ENCODE measurements at regions not wholly inside any gene's neighbourhood (a gene's known extent, or its start where the extent isn't known, plus 50 kb on each side); places are given as distances from the start of the nearest gene placed in this dataset.

GRCh38 chrX:134173541-134174272 is 63.3 kb upstream of the CCDC160 start:
- DNase-seq = no peak

- no peak for DNase-seq
Measured at GRCh38 chrX:134174273-134174660, 62.7 kb upstream of the CCDC160 start.

- no peak for DNase-seq
Measured at GRCh38 chrX:134174859-134175258, 62.1 kb upstream of the CCDC160 start.

DNA sequence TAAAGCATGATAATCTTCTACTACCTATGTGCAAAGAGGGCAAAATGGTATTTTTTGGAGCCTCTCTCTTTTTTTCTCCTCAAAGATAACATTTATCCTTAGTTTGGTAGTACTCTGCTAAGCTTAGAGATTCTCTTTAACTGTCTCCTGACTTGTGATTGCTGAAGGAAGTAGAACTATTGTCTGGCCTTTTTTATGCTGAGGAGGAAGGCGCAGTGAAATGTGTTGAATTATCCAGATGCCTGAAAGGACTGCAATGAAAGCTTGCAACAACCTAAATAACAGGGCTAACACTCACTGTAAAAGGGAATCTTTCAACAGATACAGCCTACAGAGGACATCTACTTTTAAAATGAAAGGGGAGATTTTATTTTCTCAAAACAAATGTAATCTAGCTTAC is 59.5 kb upstream of the CCDC160 start:
- no peak for DNase-seq

DNA sequence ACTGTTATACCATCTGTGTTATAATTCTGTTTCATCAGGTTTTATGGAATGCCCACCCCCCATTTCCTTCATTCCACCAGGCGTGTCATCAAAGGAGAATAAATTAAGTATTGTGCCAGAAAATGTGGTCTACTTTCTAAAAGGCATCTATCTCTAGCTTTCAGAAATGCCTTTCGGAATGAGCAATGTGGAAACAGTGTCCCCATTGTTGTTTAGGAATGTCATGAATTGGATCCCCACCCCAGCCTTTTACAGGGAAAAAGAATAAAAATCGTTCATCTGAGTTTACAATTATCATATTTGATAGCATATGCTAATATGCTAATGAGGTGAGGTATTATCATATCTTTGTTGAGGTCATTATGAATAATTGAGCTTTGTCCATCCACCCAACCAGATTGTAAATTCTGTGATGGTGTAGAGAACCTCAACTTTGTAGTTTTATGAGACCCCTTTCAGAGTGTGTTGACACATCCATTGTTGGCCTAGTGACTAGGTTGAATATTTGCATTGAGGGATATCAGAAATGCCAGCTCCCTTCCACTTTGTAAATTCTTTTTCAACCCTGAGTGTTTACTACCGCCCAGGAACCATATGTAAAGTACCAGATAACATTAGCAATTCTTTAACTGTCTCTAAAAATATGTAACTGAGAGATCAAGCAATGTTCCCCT is 56.2 kb upstream of the CCDC160 start:
- no peak for DNase-seq

- DNase-seq = no peak
Measured at GRCh38 chrX:134181275-134181660, 55.7 kb upstream of the CCDC160 start.

- DNase-seq = no peak
Measured at GRCh38 chrX:134183665-134184064, 53.3 kb upstream of the CCDC160 start.

GRCh38 chrX:134184936-134185335 is 52.0 kb upstream of the CCDC160 start:
- no peak for DNase-seq

DNA sequence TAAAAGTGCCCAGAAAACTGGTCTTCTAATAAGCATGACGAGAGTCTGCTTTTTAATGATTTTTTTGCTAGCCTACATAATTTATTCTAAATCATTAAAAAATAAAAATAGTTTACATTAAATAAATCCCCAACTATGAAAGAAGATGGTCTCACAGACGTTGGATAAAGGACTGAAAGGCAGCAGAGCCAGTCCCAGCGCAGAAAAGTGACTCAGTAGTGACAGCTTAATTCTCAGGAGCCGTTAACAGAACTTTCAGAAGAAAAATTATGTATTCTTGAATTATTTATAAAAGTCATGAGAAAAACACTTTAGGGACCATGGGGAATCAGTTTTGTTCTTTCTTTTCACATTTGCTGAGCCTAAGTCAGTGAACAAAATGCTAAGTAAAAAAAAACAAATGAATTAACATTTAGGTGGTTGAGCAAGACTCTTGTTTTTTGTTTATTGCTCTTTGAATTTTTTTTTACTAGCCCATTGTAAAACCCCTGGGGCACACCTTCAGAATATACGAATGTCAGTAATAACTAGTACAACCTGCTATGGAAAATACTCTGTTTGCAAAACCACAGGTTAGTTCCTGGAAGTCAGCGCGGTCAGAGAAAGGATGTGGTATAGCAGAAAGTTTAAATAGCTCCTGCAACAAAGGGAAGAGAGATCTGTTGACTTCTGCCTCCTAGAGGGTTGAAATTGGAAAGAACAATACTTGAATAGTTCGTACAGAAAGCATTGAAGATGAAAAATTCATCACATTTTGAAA is 50.4 kb upstream of the CCDC160 start:
- peak; percentile 39 to 52 for DNase-seq

All from AML-193 (cell line).